ENCODE measurements at regions not wholly inside any gene's neighbourhood (a gene's known extent, or its start where the extent isn't known, plus 50 kb on each side); places are given as distances from the start of the nearest gene placed in this dataset.
A peak's percentile ranks its signal among the peaks of the same experiment; 100 is the strongest.
"Not testable (repeated sequence)": the region's sequence is repeated elsewhere in the genome, so short reads cannot be mapped to it uniquely, and the experiment has no call there.

DNA sequence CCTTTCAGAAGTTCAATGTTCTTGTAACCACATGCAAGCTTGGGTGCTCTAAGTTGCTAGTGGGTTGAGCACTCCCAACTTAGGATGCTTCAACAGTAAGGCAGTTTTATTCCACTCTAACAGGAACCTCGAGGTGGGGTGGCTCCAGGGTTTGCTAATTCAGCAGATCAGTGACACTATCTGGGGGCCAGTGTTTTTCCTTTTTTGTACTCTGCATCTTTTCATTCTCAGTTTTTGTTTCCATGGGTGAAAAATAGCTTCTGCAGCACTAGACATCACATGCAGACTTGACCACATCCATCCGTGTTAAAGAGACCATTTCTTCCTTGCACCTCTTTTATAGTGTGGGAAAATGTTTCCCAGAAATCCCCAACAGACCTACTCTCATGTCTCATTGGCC is 497.6 kb downstream of the STIM2 start:
- DNase-seq (ENCODE audit: low read depth in 2 of 2): no peak

DNA sequence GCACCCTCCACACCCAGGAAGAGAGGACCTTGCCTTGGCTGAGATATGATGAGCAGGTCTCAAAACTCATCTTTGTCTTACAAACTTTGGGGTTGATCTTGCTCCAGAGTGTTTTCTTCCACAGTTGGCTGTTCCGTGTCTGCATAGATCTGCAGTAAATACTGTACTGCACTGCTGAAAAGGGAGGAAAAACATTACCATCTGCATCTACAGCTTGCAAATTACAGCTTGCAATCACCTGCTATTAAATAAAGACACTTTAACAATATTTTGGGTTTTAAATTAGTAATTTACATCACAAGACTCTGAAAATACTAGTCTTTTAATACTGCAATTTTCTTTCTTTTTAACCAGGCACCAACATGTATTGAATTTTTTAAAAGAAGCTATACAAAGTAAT is 499.5 kb downstream of the STIM2 start:
- no peak for DNase-seq (ENCODE audit: low read depth in 2 of 2)

DNA sequence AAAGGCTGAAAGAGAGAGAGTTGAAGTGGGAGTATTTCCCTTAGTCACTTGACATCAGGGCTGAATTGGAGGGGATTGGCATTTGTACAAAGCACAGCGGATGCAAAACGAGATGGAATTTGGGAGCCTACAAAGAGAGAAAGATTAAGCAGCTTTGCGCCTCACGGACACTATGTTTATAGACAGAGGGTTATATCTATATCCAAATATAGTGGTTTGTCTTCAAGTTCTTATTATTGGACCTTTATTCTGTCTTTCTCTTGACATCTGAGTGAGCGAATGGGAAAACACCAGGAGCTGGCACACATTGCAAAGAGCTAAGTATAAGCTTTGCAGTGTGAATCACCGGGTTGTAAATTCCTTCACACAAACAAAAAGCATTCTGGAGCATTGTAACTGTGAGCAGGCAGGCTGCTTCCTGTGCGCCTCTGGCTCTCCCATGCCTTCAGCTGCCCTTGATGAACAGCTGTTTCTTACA is 500.2 kb downstream of the STIM2 start:
- DNase-seq (ENCODE audit: low read depth in 2 of 2): peak in 1 of 2 experiments; percentile 8

DNA sequence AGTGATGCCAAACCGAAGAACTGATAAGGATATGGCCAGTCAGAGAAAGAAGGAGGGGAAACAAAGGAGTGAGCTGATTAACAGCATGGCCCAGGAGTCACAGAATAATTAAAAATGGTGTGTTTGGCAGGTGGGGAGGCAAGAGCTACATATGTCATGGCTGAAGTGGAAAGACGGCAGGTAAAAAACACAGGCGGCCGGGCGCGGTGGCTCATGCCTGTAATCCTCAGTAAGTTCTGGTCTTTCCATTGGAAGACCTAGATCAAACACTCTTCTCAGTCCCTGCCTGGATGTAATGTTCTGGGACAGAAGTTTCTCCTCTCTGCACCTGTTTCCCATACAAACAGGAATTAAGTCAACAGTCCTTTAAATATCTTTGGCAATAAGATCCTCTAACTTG is 503.9 kb downstream of the STIM2 start:
- no peak for DNase-seq (ENCODE audit: low read depth in 2 of 2)

DNA sequence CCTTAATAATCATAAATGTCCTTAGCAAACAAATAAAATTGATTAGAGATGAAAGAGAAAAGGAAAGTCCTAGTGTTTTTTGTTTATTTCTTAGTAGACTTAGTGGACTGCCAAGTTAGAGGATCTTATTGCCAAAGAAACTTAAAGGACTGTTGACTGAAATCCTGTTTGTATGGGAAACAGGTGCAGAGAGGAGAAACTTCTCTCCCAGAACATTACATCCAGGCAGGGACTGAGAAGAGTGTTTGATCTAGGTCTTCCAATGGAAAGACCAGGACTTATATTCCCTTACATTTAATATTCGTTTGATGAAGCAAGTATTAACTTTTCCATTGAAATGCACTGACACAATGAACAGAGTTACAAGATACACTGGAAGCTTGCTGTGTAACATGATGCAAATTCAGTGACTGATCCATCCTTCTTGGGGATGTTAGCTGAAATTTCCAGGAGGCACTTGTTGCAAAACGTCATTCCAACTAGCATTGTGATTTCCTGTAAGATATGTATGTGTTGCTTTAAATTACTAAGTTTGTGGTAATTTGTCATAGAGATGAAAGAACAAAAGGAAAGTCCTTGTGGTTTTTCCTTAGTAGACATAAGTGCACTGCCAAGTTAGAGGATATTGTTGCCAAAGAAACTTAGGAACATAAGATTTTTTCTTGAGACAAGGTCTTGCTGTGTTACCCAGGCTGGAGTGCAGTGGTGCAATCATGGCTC is 505.6 kb downstream of the STIM2 start:
- peak; percentile 21 to 31 for DNase-seq (ENCODE audit: low read depth in 2 of 2)

DNA sequence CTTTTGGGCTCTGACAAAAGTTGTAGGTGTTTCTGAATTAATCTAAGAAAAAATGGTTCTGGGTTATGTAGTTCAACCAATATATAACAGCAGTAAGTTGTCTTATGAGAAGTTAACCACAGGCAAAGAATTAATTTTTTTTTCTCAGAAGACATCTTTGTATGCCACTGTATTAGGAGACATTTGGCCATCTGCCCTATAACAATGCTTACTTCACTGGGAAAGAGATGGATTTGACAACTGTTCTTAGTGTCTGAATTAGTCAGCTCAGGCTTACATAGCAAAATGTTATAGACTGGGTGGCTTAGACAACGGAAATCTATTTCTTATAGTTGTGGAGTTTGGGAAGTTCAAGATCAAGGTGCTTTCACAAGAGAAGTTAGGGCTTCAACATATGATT is 508.1 kb downstream of the STIM2 start:
- no peak for DNase-seq (ENCODE audit: low read depth in 2 of 2)

DNA sequence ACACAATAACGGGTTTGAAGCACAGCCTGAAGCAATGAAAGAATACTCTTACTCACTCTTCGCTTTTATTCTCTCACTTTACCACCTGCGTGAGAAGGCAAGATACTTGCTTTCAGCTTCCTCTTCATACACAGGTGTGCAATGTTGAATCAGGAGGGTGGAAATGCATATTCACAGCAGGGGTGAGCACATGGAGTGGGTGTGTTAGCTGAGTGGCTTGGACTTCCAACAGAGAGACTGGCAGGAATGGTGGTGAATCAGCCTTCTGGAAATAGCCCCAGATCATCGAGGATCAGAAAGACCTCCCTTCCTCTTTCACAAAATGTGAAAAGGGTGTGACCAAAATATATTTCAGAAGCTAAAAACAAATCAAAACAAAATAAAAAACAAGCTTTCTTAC is 521.2 kb downstream of the STIM2 start:
- no peak for DNase-seq (ENCODE audit: low read depth in 2 of 2)

DNA sequence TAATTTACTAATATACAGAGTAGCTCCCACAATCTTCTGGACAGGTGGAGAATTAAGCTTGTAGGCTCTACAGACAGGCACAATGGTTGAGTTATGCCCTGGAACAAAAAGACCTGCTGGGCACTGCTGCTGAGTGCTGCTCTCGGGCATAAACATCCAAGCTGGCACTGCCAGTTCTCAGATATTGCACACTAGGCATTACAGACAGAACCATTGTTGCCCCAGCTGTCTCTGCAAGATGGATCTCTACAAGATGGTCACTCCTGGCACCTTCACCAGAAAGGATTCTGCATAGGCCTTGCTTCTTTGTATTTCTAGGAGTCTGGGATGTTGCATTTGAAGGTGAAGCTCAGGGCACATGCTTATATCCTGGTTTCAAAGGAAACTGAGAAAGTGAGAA is 527.1 kb downstream of the STIM2 start:
- no peak for DNase-seq (ENCODE audit: low read depth in 2 of 2)

DNA sequence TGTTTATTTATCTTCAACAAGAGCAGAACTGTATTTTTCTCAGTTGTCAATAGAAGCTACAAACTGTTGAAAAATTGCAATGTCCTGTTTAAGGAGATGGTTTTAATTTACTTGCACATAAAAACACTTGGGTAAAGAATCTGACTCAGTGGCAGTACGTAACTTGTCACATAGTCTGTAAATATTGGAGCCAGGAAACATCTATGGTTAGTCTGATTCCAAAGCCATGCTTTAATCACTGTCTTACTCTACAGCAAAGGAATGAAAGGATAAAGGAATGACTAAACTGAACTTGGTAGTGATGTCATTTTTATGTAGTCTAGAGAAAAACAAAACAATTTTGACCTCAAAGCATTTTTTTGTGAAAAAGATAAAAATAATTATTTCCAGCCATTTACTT is 537.2 kb downstream of the STIM2 start:
- peak; percentile 47 for DNase-seq (ENCODE audit: low read depth in 2 of 2)

DNA sequence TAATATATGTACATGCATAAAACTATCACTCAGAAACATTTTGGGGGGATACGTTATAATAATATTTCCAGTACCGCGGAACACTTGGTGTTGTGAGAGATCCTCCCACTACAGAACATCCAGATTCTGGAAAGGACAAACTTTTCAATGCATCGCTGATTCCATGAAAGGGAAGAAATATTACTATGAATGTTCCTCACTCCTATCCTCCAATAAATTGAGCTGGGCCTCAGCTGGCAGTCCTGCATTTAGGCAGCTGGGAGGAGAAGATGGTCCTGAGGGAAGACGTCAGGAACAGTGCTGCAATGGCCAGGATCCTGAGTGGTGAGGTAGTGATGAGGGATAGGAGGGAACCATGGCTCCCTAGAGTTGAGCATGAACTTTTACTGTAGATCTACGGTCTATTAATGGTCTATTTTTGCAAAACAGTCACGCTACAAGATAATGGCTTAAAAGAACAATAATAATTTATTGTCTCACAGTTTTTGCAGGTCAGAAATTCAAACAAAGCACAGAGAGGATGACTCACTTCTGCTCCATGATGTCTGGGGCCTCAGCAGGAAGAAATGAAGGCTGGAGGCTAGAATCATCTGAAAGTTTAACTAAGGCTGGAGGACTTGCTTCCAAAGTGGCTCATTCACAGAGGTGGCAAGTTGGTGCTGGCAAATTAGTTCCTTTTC is 538.1 kb downstream of the STIM2 start:
- DNase-seq (ENCODE audit: low read depth in 2 of 2): no peak

DNA sequence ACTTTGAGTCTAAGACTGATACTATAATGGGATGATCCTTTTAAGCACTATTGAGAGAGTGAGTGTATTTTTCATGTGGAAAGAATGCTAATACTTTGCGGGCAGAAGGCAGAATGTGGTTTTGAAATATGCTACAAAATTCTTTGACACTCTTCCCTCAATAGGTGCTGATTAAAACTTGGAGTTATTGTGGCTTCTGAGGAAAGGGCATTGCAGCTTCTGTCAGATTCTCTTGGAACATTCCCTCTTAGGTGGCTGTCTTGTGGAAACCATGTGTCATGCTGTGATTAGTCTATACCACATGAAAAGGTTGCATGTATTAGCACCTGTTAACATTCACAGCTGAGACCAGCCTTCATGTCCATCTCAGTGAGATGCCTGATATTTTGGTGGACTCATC is 547.0 kb downstream of the STIM2 start:
- no peak for DNase-seq (ENCODE audit: low read depth in 2 of 2)

DNA sequence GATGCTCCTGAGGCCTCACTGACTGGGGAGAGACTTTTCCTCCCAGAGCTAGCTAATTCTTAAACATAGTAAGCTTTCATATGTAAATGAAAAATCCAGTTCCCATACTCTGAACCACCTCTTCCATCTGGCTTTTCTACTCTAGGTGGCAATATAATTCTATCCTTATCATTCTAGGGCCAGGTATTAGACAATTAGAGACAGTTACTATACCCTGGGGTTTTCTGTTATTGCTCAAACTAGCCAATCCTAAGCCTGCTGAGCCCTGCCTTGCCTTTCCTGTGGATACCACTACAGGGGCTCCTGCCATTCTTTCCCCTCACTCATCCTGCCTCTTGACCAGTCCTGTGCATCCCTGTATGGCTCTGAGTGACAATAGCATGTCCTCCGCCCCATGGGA is 552.0 kb downstream of the STIM2 start:
- no peak for DNase-seq (ENCODE audit: low read depth in 2 of 2)

DNA sequence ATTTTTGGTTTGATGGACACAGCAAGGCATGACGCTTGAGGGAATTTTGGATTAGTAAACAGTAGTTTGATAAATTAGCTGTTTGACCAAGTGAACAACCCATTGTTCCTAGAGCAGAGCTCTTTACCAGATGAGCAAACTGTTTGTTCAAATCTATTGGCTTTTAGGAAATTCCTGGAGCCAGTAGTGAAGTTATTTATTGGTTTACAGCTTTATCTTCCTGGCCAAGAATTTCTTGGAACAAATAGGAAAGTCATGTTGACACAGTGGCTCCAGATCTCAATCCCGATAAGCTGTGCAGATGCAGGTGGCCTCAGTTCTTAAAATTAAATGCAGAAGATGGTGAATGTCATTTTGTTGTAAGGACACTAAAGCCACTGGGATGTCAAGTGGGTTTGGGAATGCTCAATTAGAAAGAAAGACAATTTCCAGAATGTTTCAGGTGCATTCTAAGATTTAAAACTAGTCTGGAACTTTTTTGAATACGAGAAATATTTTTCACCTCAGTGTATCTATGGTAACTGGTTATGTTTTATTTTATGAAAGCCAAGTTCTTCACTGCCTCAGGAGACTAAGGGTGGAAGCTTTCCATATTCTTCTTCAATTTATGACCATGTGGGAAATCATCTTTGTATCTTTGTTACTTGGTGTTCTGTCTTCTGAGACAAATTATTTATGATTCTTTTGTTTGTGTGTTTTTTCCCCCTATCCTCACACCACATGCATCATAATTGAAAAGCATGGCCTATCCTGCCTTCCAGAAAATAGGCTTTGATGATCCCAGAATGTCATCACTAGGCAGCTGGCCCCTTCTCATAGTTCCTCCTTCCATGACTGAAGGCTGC is 554.5 kb downstream of the STIM2 start:
- DNase-seq (ENCODE audit: low read depth in 2 of 2): no peak

DNA sequence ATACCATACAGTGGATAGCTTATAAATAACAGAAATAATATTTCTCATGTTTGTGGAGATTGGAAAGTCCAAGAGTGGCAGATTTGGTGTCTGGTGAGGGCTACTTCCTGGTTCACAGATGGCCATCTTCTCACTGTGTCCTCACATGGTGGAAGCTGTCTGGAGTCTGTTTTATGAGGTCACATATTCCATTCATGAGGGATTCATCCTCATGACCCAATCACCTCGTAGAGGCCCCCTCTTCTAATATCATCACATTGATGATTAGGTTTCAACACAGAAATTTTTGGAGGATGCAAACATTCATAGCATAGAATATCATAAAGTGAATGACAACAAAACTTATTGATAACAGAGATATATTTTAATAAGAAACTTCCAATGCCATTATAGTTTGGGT is 568.0 kb downstream of the STIM2 start:
- no peak for DNase-seq (ENCODE audit: low read depth in 2 of 2)

DNA sequence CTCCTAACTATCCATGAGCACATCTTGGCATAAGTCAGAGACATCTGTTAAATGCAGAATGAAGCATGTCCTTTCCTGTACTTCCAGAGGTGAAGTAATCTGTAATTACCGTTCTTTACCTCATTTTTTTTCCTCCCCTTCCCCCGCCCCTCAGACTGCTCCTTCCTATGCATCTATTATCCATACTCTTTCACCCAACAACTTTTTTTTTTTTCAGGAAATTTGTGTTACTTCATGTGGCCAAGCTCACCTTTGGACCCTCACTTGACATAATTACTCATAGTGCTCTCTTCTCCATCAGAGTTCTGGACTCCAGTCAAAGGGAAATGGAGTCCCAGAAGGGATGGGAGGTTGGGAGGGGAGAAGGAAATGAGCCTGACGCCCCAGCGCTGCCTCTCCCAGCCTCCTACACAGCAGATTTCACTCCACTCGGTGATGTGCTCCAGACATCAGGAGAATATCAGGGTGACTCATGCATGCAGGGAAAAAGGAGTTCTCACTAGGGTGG is 568.8 kb downstream of the STIM2 start:
- no peak for DNase-seq (ENCODE audit: low read depth in 2 of 2)

DNA sequence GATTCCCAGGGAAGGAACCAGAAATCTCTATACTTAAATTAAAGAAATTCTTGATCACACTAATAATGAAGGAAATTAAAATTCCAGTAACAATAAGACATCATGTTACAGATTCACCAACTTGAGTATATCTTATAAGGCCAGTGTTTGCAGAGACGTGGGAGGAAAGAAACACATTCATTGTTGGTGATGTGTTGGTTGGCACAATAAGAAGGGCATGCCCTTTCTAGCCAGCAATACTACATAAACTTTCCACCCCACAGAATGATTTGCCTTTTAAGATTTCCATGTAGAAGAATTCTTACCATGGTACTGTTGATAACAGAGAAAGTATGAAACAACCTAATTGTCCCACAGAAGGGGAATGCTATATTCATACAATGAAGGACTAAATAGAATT is 581.5 kb downstream of the STIM2 start:
- DNase-seq (ENCODE audit: low read depth in 2 of 2): no peak

DNA sequence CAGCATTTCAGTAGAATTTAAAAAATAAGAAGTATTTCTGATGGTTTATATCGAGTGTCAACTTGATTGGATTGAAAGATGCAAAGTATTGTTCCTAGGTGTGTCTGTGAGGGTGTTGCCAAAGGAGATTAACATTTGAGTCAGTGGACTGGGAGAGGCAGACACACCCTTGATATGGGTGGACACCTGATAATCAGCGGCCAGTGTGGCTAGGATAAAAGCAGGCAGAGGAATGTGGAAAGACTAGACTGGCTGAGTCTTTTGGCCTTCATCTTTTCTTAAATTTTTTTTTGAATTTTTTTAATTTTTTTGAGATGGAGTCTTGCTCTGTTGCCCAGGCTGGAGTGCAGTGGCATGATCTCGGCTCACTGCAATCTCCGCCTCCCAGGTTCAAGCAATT is 582.0 kb downstream of the STIM2 start:
- DNase-seq (ENCODE audit: low read depth in 2 of 2): not testable (repeated sequence)

DNA sequence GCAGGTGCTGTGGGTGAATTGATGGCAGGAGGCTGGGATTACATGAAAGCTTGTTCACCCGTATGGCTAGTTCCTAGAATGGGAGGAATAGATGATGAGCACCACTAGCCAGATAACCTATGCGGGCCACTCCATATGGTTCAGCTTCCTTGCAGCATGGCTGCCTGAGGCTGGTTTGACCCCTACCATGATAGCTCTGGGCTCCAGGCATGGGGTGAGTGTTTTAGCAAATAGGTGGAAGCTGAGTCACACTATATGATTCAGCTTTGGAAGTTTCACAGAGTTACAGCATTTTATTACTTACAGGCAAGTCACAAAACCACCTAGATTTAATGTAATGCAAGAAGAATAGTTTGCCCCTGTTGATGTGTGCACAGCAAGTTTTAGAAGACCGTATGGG is 603.2 kb downstream of the STIM2 start:
- peak; percentile 0 to 1 for DNase-seq (ENCODE audit: low read depth in 2 of 2)

DNA sequence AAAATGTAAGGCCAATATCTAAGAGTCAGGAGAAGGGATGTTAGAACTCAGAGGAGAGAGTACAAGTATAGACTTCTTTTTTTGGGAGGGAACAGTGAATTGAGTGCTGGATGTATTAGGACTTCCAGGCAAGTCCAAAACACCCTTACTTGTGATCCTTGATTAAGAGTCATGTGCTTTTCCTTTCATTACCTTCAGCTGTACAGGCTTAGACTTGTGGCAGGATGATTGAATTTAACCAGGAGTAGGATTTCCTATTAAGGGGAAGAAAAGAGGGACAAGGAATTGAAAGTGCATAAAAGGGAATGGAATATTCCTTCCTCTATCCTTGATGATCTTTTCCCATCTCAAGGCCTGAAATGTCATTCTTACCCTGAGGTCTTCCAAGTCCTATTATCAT is 606.7 kb downstream of the STIM2 start:
- DNase-seq (ENCODE audit: low read depth in 2 of 2): no peak

DNA sequence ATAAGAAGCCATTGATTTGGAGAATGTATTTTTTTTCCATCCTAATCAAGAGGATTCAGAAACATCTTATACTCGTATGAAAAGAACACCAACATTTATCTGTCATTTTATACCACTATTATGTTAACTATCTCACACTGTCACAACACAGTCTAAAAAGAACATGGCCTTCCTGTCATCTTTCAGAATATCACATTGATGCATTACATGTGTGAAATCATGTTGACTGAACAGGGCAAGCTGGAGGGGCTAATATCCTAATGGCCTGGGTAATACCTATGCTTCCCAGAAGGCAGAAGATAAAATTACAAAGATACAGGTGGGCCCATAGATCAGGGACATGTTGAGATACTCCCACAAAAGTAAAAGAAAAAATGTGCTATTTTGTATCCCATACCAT is 611.7 kb downstream of the STIM2 start:
- no peak for DNase-seq (ENCODE audit: low read depth in 2 of 2)

DNA sequence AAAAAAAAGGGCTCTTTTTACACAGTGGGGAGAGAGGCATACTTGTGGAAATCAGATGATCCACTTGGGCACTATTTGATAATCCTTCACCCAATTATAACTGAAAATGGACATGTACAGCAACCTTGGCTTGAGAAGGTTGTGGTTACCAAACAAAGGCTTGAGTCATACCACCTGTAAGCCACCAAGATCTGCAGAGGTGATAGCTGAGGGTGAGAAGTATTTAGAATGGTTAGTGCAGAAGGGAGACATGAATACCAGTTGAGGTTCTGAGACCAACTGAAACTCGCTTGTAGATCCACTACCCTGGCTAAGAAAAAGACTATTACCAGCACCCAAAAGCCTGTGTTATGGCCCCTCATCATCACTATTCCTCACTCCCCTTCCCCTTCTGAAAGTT is 614.0 kb downstream of the STIM2 start:
- DNase-seq (ENCODE audit: low read depth in 2 of 2): no peak

DNA sequence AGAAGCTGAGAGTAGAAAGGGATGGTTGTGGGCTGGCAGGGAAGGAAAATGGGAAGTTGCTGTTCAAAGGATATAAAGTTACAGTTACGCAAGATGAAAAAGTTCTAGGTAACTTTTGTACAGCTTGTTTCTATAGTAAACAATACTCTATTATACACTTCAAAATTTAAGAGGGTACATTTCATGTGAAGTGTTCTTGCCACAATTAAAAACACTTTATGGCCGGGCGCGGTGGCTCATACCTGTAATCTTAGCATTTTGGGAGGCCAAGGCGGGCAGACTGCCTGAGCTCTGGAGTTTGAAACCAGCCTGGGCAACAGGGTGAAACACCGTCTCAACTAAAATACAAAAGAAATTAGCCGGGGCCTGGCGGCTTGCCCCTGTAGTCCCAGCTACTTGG is 623.6 kb downstream of the STIM2 start:
- no peak for DNase-seq (ENCODE audit: low read depth in 2 of 2)

All from fibroblast of skin of left biceps (primary cell).